HG02840 (cell line): ENCODE measurements at regions not wholly inside any gene's neighbourhood (a gene's known extent, or its start where the extent isn't known, plus 50 kb on each side); places are given as distances from the start of the nearest gene placed in this dataset.

Experiments used
- ATAC-seq: cut with Tn5 transposase; IDR thresholded peaks from one replicate; pipeline ENCODE4 v1.9.1; 2021; ENCODE audit warnings: mild to moderate bottlenecking, moderate library complexity, moderate number of reproducible peaks; ENCODE audit not compliant: unreplicated experiment, low FRiP score

DNA sequence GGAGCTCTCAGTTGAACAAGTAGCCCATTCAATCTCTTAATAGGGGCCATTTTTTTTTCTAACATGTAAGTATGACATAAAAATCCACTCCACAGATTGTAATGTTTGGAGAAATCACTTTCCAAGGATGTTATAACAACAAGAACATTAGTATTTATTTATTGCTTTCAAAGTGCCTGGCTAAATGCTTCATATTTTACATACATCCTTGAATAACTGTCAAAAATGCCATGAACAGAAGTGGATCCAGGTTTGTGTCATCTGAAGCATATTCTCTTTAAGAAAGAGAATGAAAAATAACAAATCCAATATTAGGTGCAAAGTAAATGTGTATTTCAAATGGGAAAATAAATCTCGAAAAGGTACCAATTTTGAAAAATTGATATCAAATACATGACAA is 344.0 kb upstream of the FAT3 start:
- ATAC-seq, result no peak

DNA sequence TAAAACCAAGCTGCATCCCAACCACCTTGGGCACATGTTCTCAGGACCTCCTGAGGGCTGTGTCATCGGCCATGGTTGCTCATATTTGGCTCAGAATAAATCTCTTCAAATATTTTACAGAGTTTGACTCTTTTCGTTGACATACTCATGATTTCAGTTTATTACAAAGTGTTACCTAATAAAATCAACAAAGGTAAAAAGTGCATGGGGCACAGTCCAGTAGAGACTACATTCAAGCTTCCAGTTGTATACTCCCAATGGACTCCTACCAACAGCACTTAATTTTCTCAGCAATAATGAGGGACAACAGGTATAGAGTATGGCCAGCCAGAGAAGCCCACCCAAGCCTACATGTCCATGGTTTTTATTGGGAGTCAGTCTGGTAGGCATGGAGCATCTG is 347.9 kb upstream of the FAT3 start:
- ATAC-seq, result no peak

DNA sequence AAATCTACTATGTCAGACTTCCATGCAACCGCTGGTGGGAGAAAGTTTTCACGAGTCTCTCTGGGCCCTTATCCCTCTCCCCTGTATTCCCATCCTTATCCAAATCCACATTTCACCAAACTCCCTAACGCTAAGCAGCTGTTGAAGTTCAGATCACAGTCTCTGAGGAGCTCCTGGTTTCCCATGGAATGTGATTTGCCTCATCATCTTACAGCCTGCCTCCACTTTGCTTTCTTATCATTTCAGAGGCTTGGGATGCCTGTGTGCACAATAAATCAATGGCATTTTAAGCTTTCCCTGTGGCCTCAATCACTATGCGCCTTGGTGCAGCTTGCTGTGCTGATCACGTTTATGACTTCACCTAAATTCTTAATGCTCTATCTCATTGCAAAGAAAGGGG is 352.4 kb upstream of the FAT3 start:
- no peak for ATAC-seq

DNA sequence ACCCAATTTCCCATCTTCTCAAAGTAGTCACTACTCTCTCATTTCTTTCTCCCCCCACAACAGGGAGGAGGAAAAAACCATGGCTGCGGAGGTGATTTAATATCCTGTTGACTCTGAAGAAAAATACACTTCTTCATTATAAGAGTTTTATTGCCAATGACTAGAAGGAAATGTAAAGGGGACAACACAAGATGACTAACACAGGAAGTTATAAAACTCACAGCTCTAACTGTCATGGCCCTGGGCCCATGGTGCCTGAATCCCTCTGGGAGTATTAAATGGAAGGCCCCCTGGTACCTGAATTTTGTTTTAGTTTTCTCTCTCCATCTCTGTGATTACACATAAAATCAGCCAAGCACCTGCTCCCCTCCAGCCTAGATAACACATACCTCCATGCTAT is 352.8 kb upstream of the FAT3 start:
- no peak for ATAC-seq

DNA sequence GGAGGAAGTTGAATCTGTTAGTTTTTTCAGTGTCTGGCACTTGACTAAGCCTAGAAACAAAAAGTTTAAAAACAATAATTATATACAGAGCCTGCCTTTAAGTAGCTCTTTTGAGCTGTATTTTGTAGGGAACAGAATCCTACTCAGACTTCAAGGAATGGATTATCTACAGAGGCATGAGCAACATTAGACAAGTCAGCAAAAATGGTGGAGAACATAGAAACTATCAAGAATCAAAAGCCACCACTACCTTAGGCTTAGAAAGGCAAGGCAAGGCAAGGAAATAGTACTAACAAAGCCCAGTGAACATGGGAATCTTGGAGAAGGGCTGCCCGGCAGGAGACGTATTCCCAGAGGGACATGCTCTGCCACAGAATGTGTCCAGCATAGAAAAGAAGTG is 353.6 kb upstream of the FAT3 start:
- ATAC-seq, result no peak

DNA sequence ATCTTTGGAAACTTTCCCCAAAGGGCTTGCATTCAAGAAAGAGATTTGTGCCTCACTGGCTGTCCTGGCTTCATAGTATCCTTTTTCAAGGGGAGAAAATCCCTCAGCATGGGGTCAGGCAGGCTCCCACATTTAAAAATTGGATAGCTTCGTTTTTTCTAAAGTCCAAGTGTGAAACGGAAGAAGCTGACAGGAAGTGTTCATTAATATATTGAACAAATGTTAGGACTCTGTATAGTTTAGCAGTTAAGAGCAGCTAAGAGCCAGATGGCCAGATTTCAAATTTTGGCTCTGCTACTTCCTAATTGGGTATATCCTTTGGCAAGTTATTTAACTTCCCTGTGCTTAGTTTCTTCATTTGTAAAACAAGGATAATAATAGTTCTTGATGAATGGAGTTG is 354.9 kb upstream of the FAT3 start:
- no peak for ATAC-seq

DNA sequence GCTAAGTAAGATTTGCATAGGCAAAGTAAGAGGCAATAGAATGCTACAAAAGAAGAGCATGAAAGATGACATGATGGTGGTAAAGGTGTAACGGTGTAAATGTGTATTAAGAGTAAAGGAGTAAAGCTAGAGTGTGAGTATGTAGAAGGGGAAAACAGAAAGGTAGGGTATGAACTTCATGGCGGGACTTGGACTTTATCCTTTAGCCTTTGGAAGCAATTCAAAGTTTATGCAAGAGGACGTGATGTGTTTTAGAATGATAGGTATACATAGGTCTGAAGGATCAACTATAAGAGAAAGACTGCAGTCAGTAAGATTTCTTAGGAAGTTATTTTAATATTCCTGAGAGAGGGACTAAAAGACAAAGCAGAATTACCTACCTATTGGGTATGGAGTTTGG is 358.0 kb upstream of the FAT3 start:
- ATAC-seq, result no peak

DNA sequence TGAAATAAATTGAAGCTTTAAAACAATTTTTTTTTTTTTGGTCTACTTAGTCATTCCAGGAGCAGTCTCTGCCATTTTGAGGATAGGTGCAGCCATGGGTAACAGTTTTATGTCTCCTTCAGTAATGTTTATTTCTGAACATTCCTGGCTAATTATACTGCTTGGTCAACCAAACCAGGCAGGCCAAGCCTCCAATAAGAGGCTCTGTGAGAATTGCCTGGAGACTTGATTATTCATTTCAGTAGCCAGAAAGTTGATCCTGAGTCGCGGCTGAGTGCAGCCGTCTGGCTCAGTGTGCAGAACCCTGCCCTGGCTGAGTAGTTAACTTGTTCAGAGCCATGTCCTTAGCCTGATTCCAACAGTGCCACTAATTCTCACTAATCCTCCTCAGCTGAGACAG is 364.0 kb upstream of the FAT3 start:
- ATAC-seq, result no peak

DNA sequence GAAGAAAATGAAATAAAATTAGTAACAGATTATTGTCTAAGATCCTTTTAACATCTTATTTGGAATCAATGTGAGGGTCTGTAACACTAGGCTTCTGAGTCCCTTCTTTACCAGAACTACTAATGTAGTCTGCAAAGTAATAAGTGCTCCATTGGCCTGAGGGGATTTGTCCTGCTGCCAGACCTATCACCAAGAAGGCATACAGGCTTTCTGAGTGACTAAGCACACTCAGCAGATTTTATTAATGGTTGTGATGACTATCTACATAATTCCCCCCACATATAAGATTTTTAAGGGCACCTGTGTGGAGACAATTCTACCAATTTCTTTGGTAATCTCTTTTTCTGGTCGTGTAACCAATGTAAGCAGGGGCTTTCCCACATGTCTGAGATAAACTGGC is 365.0 kb upstream of the FAT3 start:
- ATAC-seq, result no peak

DNA sequence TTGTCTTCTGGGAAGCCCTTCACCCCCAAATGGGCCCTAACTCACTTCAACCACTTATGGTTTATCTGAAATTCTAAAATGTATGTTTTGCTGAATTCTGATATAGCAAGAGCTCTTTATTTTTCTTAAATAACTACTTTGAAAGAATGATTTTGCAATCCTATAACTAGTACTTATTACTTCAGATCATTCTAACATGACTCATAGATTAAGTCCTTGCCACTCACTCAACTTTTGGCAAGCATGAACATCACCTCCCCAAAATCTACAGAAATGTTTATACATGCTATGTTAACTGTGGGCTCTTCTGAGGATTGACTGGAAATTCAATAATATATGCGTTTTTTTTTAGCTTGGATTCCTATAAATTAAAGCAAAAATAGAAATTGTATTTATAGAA is 367.4 kb upstream of the FAT3 start:
- no peak for ATAC-seq

DNA sequence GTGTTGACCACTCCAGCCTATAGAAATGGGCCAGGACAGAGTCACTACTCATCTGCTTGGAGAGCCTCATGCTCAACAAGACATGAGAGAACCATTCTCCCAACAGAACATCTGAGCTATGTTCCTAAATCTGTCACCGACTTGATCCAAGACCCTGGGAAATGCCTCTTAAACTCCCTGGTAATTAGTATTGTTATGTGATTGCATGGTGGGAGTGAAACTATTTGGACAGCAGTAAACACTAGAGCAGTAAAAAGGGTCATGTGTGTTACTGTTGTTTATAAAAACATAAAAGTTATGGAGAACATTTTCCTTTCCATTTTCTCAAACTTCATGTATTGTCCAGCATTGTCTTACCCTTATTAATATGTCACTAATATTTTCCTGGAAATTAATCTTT is 369.8 kb upstream of the FAT3 start:
- no peak for ATAC-seq

DNA sequence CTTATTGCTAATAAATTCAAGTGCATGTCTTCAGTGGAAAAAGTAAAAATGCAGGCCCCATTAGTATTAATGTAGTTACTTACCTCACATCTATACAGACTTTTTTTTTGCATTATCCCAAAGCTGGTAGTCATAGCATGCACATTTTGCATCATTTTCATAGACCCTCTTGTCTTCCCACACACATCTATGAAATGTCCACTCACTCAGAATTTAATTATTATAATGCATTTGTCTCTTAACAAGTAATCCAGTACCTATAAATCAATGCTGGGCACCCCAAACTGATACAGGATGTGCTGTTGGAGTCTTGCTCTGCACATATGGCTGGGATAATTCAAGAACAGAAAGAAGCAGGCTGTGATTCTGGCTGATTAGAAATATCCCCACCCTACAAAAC is 370.4 kb upstream of the FAT3 start:
- no peak for ATAC-seq

DNA sequence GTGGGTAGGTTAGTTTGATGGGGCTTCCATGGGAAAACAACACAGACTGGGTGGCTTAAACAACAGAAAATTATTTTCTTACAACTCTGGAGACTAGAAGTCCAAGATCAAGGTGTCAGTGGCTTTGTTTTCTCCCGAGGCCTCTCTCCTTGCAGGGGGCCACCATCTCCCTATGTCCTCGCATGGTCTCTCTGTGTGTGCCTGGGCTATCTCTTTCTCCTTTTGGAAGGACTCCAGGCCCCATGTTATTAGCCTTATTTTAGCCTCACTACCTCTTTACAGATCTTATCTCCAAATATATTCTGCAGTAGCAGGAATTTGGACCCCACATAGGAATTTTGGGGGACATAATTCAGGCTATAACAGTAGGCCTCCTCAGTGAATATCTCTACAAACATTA is 372.7 kb upstream of the FAT3 start:
- ATAC-seq, result no peak

DNA sequence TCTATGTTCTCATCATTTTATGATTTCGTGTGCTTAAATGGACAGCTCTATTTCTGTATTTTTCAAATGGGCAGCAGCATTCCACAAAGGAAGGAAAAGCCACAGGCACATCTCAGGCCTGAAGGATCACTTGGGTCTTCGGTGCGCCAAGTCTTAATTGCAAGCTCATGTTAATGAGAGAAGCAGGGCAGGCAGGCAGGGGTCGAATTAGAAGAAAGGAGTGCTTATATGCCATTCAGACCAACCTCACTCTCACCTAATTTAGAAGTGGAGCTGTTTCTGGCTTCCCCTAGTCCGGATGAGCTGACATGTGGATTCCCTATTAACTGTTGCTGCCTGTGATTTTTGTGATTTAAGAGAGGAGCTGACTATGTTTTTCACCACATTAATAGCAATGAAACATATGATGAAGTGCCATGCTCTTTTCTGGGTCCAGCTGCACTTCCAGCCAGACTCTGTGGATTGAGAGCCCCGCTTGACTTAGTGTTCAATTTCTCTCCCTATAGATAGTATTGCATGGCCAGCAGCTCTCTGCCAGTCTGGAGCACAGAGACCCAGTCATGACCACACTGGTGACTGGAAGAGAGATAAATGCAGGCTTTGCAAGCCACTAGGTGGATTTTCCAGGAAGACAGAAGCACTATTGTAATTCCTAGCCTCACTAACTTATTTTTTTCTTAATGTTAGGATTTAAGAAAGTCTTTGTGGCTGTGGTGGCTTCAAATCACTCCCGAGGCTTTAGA is 373.9 kb upstream of the FAT3 start:
- ATAC-seq, result no peak

DNA sequence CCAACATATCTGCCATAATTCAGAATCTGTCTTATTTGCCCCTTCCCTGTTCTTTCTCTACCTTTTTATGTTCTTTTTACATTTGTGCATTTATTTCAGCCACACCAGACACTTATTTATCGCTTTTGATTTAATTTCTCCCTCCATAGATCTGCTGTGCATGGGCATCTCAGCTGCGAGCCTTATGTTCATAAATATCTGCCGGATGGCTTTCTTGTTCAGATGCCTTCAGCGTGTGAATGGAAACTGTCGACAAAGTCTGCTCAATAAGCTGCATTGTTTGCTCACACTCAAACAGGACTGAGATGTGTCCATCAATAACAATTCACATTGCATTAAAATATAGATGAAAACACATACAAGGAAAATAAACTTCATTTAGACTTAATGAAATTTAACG is 374.6 kb upstream of the FAT3 start:
- ATAC-seq, result no peak

DNA sequence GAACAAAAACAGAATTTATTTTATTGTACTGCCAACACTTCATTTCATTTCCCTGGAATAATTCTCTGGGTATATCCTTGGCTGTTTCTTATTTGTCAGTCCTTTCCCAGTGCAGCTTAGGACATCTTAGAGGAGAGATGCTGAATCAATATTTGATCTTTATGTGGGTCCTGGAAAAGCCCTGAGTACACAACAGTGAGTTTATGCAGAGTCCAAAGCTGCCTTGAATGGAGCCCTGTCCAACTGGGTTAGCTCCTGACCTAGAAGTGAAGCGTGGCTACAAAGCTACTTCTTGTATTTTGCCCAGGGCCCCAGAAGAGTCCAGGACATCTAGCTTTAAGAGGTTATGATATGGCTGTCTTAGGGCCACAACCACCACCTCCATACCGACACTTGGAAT is 378.0 kb upstream of the FAT3 start:
- ATAC-seq, result no peak

DNA sequence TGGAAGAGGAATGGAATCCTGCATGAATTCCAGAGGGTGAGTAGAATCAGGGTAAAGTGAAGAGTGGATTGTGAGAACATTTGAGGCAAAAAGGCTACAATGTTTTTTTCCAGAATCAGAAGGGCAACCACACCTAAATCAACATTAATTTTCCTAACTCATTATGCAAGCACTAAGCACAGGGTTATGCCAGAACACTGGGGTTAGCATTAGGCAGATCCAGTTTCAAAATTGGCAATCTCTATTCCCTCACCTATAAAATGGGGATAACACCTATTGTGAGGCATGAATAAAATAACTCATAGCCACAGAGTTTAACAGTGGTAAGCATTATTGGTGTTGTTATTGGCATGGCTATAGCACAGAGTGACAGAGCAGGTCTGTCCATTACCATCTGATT is 378.6 kb upstream of the FAT3 start:
- ATAC-seq, result no peak

DNA sequence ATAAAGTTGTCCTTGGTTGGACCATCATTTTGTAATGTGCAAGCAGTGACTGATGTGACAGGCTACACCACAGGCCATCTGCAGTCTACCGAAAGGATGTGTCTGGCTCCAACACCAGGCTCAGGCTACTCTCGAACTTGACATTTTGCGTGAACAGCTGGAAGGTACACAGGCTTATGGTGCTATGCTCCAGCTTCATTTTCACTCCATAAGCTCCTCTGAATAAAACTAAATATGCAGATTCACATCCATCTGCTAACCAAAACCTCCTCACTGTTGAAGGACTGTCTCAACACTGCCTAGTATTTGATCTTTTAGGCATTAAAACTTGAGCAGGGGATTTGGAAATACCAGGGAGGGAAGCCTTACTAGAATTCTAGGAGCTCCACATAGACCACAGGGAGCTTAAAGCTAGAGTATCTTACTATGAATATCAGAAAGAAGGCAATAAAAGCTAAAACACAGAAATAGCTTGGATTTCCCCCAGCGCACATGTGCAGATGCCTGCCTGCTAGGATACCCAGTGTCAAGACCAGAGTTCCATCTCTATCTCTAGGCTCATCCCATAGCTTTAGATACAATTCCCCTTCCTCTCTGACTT is 383.9 kb upstream of the FAT3 start:
- ATAC-seq, result no peak

DNA sequence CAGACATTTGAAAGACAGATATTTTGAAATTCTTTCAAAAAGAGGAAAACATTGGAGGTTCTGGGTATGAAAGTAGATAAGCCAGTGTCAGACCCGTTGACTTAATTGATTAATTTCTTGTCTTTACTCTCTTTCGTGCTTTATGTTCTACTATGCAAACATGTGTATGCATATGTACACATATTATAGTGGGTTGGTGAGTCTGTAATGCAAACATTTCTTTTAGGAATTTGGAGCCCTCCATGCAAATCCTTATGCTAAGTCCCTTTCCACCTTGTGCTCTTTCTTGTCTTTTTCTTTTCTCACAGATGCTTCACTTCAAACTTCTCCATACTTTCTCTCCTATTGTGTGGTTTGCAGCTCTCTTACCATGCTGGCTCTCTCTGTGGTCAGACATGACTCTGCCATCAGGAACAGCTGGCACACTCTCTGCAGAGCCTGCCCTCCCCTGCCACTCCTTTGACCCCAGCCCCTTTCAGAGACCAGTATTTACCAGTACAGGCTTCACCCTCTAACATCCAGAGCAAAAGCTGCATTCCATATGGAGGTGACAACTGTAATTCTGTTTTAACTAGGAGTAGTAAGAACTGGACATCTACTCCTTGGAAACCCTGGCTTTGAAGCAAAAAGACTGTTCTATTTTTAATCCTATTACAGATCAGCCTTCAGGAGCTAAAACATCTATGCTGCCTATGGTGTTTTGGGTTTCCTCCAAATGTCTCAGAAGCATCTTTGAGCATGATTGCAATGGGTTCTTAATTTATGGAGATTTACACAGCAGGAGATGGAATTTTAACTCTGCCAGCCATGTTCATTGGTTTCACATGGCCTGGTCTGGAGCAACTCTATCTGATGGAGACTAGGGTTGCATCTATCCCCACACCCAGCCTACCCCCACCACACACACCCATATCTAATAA is 386.9 kb upstream of the FAT3 start:
- no peak for ATAC-seq

DNA sequence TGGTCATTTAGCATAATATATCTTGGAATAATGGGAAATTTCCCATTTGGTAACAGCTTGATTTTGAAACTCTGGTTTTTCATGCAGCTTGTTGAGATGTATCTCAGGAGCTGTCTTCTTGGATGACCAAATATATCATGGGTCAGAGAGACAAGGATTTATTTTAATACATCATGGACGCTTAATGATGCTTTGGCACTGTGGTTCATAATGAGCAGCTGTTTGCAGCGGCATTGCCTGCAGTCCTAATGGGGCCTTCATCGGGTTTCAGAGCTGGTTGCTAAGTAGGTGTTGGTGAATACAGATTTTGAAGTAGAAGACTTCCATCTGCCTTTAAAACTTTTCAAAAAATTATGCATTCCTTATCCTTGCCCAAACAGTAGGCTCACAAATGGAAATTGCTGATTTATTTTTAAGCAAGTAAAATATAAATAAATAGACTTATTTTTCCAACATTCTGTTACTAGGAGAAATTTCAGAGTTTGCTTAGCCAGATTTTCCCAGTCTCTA is 389.5 kb upstream of the FAT3 start:
- ATAC-seq, result no peak

DNA sequence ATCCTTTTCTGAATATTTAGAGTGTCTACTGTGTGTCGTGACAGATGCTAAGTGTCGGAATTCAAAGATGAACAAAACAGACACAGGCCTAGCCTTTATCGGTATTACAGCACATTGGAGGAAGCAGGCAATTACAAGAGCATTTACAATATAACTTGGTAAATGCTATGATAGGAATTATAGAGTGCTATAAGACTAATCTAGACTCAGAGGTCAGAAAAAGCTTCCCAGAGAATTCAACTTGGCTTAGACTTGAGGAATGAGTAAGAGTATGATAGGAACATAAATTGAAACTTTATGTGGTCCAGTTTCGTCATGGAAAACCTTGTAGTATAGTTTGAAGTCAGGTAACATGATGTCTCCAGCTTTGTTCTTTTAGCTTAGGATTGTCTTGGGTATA is 395.7 kb upstream of the FAT3 start:
- ATAC-seq, result no peak
